ENCODE measurements at regions not wholly inside any gene's neighbourhood (a gene's known extent, or its start where the extent isn't known, plus 50 kb on each side); places are given as distances from the start of the nearest gene placed in this dataset.

- no peak for DNase-seq (ENCODE audit: low read depth)
- no peak for FAIRE-seq
Measured at GRCh38 chr5:88425124-88425523, 156.5 kb upstream of the TMEM161B start.

GRCh38 chr5:88419931-88420330 lies 151.3 kb upstream of the TMEM161B start:
- no peaks in the 10 kb centered on the region for H3K9me3 Mint-ChIP-seq (ENCODE audit: unreplicated experiment)
- Histone ChIP-seq H3K4me3 (ENCODE audit: insufficient read depth, low read depth, low read length) (no peak overlapping the region), H3K4me2 (ENCODE audit: low read length) (no peak overlapping the region), H3K36me3 (ENCODE audit: insufficient read depth, low read length) (no peaks in the 10 kb centered on the region), H3K9ac (ENCODE audit: low read length) (no peak overlapping the region), H3K4me1 (ENCODE audit: insufficient read depth, low read length) (no peaks in the 10 kb centered on the region), H3K79me2 (ENCODE audit: insufficient read depth, low read length) (no peaks in the 10 kb centered on the region), H3K9me3 (ENCODE audit: insufficient read depth, low read depth, low read length) (no peaks in the 10 kb centered on the region), H4K20me1 (ENCODE audit: insufficient read depth, low read length) (no peaks in the 10 kb centered on the region), H3K27me3 (ENCODE audit: insufficient read depth, low read length) (no peaks in the 10 kb centered on the region), H3K27ac (ENCODE audit: low read depth, low read length) (no peak overlapping the region), H2AFZ (ENCODE audit: low read depth, low read length) (no peak overlapping the region)
- peaks cover 2% of the 10 kb centered on the region for H3K4me1 Mint-ChIP-seq (ENCODE audit: low read depth, unreplicated experiment)
- no peaks in the 10 kb centered on the region for H3K36me3 Mint-ChIP-seq (ENCODE audit: low read depth, unreplicated experiment)
- DNase-seq (ENCODE audit: low read depth) (no peak), FAIRE-seq (no peak)
- no peaks in the 10 kb centered on the region for H3K27me3 Mint-ChIP-seq (ENCODE audit: low read depth, unreplicated experiment)
- TF ChIP-seq CTCF (IDR thresholded peaks at IDR 0.05; ENCODE audit: insufficient read depth, low read depth, low read length) (no peak), EZH2 (IDR thresholded peaks at IDR 0.05; ENCODE audit: insufficient read depth, low read length) (no peak)
- no peak overlapping the region for H3K4me3 Mint-ChIP-seq (ENCODE audit: unreplicated experiment)
- H3K27ac Mint-ChIP-seq (ENCODE audit: unreplicated experiment) = no peak overlapping the region

More at GRCh38 chr5:88425124-88425523, 156.5 kb upstream of the TMEM161B start:
- TF ChIP-seq CTCF (IDR thresholded peaks at IDR 0.05; ENCODE audit: insufficient read depth, low read depth, low read length) (no peak), EZH2 (IDR thresholded peaks at IDR 0.05; ENCODE audit: insufficient read depth, low read length) (no peak)
- Histone ChIP-seq H3K4me2 (ENCODE audit: low read length) (no peak overlapping the region), H3K4me1 (ENCODE audit: insufficient read depth, low read length) (no peaks in the 10 kb centered on the region), H3K9me3 (ENCODE audit: insufficient read depth, low read depth, low read length) (no peaks in the 10 kb centered on the region), H3K27me3 (ENCODE audit: insufficient read depth, low read length) (no peaks in the 10 kb centered on the region), H3K79me2 (ENCODE audit: insufficient read depth, low read length) (no peaks in the 10 kb centered on the region), H3K36me3 (ENCODE audit: insufficient read depth, low read length) (no peaks in the 10 kb centered on the region), H2AFZ (ENCODE audit: low read depth, low read length) (no peak overlapping the region), H3K9ac (ENCODE audit: low read length) (no peak overlapping the region), H4K20me1 (ENCODE audit: insufficient read depth, low read length) (no peaks in the 10 kb centered on the region), H3K27ac (ENCODE audit: low read depth, low read length) (no peak overlapping the region), H3K4me3 (ENCODE audit: insufficient read depth, low read depth, low read length) (no peak overlapping the region)
- H3K36me3 Mint-ChIP-seq (ENCODE audit: low read depth, unreplicated experiment) = peaks cover 1% of the 10 kb centered on the region
- no peaks in the 10 kb centered on the region for H3K27me3 Mint-ChIP-seq (ENCODE audit: low read depth, unreplicated experiment)
- H3K4me3 Mint-ChIP-seq (ENCODE audit: unreplicated experiment) = no peak overlapping the region
- no peaks in the 10 kb centered on the region for H3K9me3 Mint-ChIP-seq (ENCODE audit: unreplicated experiment)
- H3K27ac Mint-ChIP-seq (ENCODE audit: unreplicated experiment) = no peak overlapping the region
- no peaks in the 10 kb centered on the region for H3K4me1 Mint-ChIP-seq (ENCODE audit: low read depth, unreplicated experiment)

GRCh38 chr5:88407341-88407740 lies 138.7 kb upstream of the TMEM161B start:
- no peak for DNase-seq (ENCODE audit: low read depth)
- no peaks in the 10 kb centered on the region for H3K36me3 ChIP-seq (ENCODE audit: insufficient read depth, low read length)
- no peak for TF ChIP-seq CTCF (IDR thresholded peaks at IDR 0.05; ENCODE audit: insufficient read depth, low read depth, low read length)
- TF ChIP-seq EZH2 (IDR thresholded peaks at IDR 0.05; ENCODE audit: insufficient read depth, low read length) = no peak
- H3K79me2 ChIP-seq (ENCODE audit: insufficient read depth, low read length) = no peaks in the 10 kb centered on the region
- H3K9me3 Mint-ChIP-seq (ENCODE audit: unreplicated experiment) = no peaks in the 10 kb centered on the region
- H2AFZ ChIP-seq (ENCODE audit: low read depth, low read length) = no peak overlapping the region
- H3K27ac ChIP-seq (ENCODE audit: low read depth, low read length) = no peak overlapping the region
- no peaks in the 10 kb centered on the region for H3K4me1 Mint-ChIP-seq (ENCODE audit: low read depth, unreplicated experiment)
- H3K27ac Mint-ChIP-seq (ENCODE audit: unreplicated experiment) = no peak overlapping the region
- H3K4me2 ChIP-seq (ENCODE audit: low read length) = no peak overlapping the region
- H3K36me3 Mint-ChIP-seq (ENCODE audit: low read depth, unreplicated experiment) = no peaks in the 10 kb centered on the region
- H3K4me3 ChIP-seq (ENCODE audit: insufficient read depth, low read depth, low read length) = no peak overlapping the region
- no peaks in the 10 kb centered on the region for H4K20me1 ChIP-seq (ENCODE audit: insufficient read depth, low read length)
- no peaks in the 10 kb centered on the region for H3K4me1 ChIP-seq (ENCODE audit: insufficient read depth, low read length)
- H3K27me3 ChIP-seq (ENCODE audit: insufficient read depth, low read length) = no peaks in the 10 kb centered on the region
- FAIRE-seq = no peak
- no peak overlapping the region for H3K4me3 Mint-ChIP-seq (ENCODE audit: unreplicated experiment)
- H3K27me3 Mint-ChIP-seq (ENCODE audit: low read depth, unreplicated experiment) = no peaks in the 10 kb centered on the region
- H3K9me3 ChIP-seq (ENCODE audit: insufficient read depth, low read depth, low read length) = no peaks in the 10 kb centered on the region
- no peak overlapping the region for H3K9ac ChIP-seq (ENCODE audit: low read length)
